ENCODE measurements at regions not wholly inside any gene's neighbourhood (a gene's known extent, or its start where the extent isn't known, plus 50 kb on each side); places are given as distances from the start of the nearest gene placed in this dataset.

- H3K9me3 ChIP-seq: no peaks in the 10 kb centered on the region
- TF ChIP-seq POLR2A (IDR thresholded peaks at IDR 0.05): no peak
- no peak for TF ChIP-seq CTCF (IDR thresholded peaks at IDR 0.05)
- no peaks in the 10 kb centered on the region for H3K27me3 ChIP-seq
- no peak overlapping the region for H3K4me3 ChIP-seq
- no peak for DNase-seq
- no peaks in the 10 kb centered on the region for H3K4me1 ChIP-seq
- intact Hi-C loops (cut with DNase I; ENCODE audit: low total_unique reads): no loop called here
- no peak overlapping the region for H3K27ac ChIP-seq
- no peaks in the 10 kb centered on the region for H3K36me3 ChIP-seq
These were observed 101.2 kb upstream of the MGMT start for GRCh38 chr10:129365767-129366402.

- no peaks in the 10 kb centered on the region for H3K27me3 ChIP-seq
- H3K4me3 ChIP-seq: no peak overlapping the region
- no peaks in the 10 kb centered on the region for H3K36me3 ChIP-seq
- H3K4me1 ChIP-seq: no peaks in the 10 kb centered on the region
- intact Hi-C loops (cut with DNase I; ENCODE audit: low total_unique reads): no loop called here
- DNase-seq: no peak
- TF ChIP-seq POLR2A (IDR thresholded peaks at IDR 0.05): no peak
- no peak for TF ChIP-seq CTCF (IDR thresholded peaks at IDR 0.05)
- no peaks in the 10 kb centered on the region for H3K9me3 ChIP-seq
- H3K27ac ChIP-seq: no peak overlapping the region
These were observed 100.6 kb upstream of the MGMT start for GRCh38 chr10:129366450-129366849.

GRCh38 chr10:129369566-129369965, 97.5 kb upstream of the MGMT start:
- no peak for DNase-seq
- intact Hi-C loops (cut with DNase I; ENCODE audit: low total_unique reads): no loop called here
- Histone ChIP-seq H3K27ac (no peak overlapping the region), H3K4me3 (no peak overlapping the region), H3K27me3 (no peaks in the 10 kb centered on the region), H3K36me3 (no peaks in the 10 kb centered on the region), H3K9me3 (no peaks in the 10 kb centered on the region), H3K4me1 (no peaks in the 10 kb centered on the region)
- no peak for TF ChIP-seq CTCF (IDR thresholded peaks at IDR 0.05)

- Histone ChIP-seq H3K36me3 (no peaks in the 10 kb centered on the region), H3K4me1 (no peaks in the 10 kb centered on the region), H3K27ac (no peak overlapping the region)
These were observed 95.5 kb upstream of the MGMT start for GRCh38 chr10:129371541-129371940.

GRCh38 chr10:129372172-129372571, 94.9 kb upstream of the MGMT start:
- Histone ChIP-seq H3K36me3 (no peaks in the 10 kb centered on the region), H3K9me3 (no peaks in the 10 kb centered on the region), H3K4me3 (no peak overlapping the region), H3K27ac (no peak overlapping the region), H3K4me1 (no peaks in the 10 kb centered on the region), H3K27me3 (no peaks in the 10 kb centered on the region)
- no peak for DNase-seq
- TF ChIP-seq POLR2A (IDR thresholded peaks at IDR 0.05) (no peak), CTCF (IDR thresholded peaks at IDR 0.05) (no peak)
- intact Hi-C loops (cut with DNase I; ENCODE audit: low total_unique reads): no loop called here

More at GRCh38 chr10:129371541-129371940, 95.5 kb upstream of the MGMT start:
- no peaks in the 10 kb centered on the region for H3K27me3 ChIP-seq
- H3K4me3 ChIP-seq: no peak overlapping the region
- no peak for DNase-seq
- TF ChIP-seq CTCF (IDR thresholded peaks at IDR 0.05): no peak
- no peak for TF ChIP-seq POLR2A (IDR thresholded peaks at IDR 0.05)
- intact Hi-C loops (cut with DNase I; ENCODE audit: low total_unique reads): no loop called here
- H3K9me3 ChIP-seq: no peaks in the 10 kb centered on the region

All from uterus (tissue), 3 donors.